OCI-LY3 (cell line): ENCODE measurements at regions not wholly inside any gene's neighbourhood (a gene's known extent, or its start where the extent isn't known, plus 50 kb on each side); places are given as distances from the start of the nearest gene placed in this dataset.

Experiments used
- CTCF ChIP-seq: fragments of 200-600, 300-600 bp; sonication (generic); IDR thresholded peaks from 2 replicates; pipeline ENCODE4 v1.5.1; 2014; ENCODE audit warnings: antibody characterized with exemption, low read length, low read depth
- EZH2phosphoT487 ChIP-seq: fragments of 200-600 bp; shearing (Covaris generic); IDR thresholded peaks from 2 replicates; pipeline ENCODE4 v1.6.1; 2018; ENCODE audit warnings: antibody characterized with exemption, mixed run types, low read depth

GRCh38 chr17:20920095-20920814 lies 122.6 kb downstream of the USP22 start:
- TF ChIP-seq EZH2phosphoT487 = no peak
- TF ChIP-seq CTCF = no peak
